Mucosa of descending colon (tissue), 3 donors: ENCODE measurements at regions not wholly inside any gene's neighbourhood (a gene's known extent, or its start where the extent isn't known, plus 50 kb on each side); places are given as distances from the start of the nearest gene placed in this dataset.

Experiments
- ATAC-seq: fragments of 200-7000 bp; cut with Tn5 transposase; one replicate; pipeline ENCODE4 v1.9.1; 2020; ENCODE audit warnings: mild to moderate bottlenecking, moderate library complexity
- DNase-seq, 3 donors: peaks; one replicate each; pipeline ENCODE4 v3.0.0-alpha.2; 2020
- H3K36me3 ChIP-seq: fragments of 200-600 bp; one replicate; pipeline ENCODE4 v1.8.0; 2021; ENCODE audit warnings: low read depth, mild to moderate bottlenecking
- H3K4me1 ChIP-seq: fragments of 200-600 bp; one replicate; pipeline ENCODE4 v1.8.0; 2021; ENCODE audit warnings: low read depth, mild to moderate bottlenecking
- H3K4me3 ChIP-seq: fragments of 200-600 bp; one replicate; pipeline ENCODE4 v1.8.0; 2021; ENCODE audit warnings: mild to moderate bottlenecking
- H3K9me3 ChIP-seq: fragments of 200-600 bp; one replicate; pipeline ENCODE4 v1.8.0; 2021; ENCODE audit warnings: mild to moderate bottlenecking
- intact Hi-C, 2 donors: fragments of 100-400 bp; cut with DNase I in 1 of 2; cut with micrococcal nuclease in 1 of 2; formaldehyde crosslinking; loops; one replicate each; pipeline versions ENCODE4 v1.11.0 to v1.11.1; 2022; cut with DNase I, micrococcal nuclease
- TF ChIP-seq, protein P1 (sequence below): fragments of 200-600 bp; IDR thresholded peaks from one replicate; pipeline ENCODE4 v1.8.0; 2022; ENCODE audit warnings: antibody characterized with exemption, mild to moderate bottlenecking
- donor health status: DM: no; HTN: no; CAD: no; lungs with moderate emphysema.
- donor health status: DM: no; HTN: no; CAD: no.
- donor health status: DM: no; HTN: yes; CAD: no.

DNA sequence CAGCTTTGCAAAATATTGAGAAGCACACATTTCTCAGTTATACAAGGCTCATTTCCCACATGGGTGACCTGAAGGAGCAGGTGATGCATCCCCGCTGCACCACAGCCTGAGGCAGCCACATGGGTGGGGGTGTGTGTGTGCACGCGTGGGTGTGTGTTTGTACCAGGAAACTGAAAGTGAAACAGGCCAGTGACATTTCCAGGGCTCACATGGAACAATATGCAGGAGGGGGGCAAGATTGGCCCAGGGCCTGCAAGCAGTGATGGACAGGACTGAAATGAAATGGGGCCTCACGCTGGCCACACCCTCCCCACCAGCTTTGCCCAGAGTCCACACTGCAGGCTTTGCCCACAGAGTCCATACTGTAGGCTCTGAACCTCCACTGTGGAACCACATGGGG is 154.2 kb upstream of the PARP11 start:
- ATAC-seq, result peak; percentile 38
- DNase-seq, result peak in 2 of 3 donors; percentile 37 to 67
- intact Hi-C loops, result no loop called here
- Histone ChIP-seq H3K4me1 (peaks cover 12% of the 10 kb centered on the region), H3K9me3 (no peaks in the 10 kb centered on the region), H3K4me3 (no peak overlapping the region), H3K36me3 (no peaks in the 10 kb centered on the region)
- TF ChIP-seq, protein P1, sequence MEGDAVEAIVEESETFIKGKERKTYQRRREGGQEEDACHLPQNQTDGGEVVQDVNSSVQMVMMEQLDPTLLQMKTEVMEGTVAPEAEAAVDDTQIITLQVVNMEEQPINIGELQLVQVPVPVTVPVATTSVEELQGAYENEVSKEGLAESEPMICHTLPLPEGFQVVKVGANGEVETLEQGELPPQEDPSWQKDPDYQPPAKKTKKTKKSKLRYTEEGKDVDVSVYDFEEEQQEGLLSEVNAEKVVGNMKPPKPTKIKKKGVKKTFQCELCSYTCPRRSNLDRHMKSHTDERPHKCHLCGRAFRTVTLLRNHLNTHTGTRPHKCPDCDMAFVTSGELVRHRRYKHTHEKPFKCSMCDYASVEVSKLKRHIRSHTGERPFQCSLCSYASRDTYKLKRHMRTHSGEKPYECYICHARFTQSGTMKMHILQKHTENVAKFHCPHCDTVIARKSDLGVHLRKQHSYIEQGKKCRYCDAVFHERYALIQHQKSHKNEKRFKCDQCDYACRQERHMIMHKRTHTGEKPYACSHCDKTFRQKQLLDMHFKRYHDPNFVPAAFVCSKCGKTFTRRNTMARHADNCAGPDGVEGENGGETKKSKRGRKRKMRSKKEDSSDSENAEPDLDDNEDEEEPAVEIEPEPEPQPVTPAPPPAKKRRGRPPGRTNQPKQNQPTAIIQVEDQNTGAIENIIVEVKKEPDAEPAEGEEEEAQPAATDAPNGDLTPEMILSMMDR, result no peak

- TF ChIP-seq, protein P1, result no peak
- intact Hi-C loops, result no loop called here
- Histone ChIP-seq H3K36me3 (no peaks in the 10 kb centered on the region), H3K9me3 (no peaks in the 10 kb centered on the region), H3K4me1 (peaks cover 8% of the 10 kb centered on the region), H3K4me3 (no peak overlapping the region)
- DNase-seq, result no peak
- ATAC-seq, result no peak
Measured at GRCh38 chr12:4026517-4026916, 153.3 kb upstream of the PARP11 start.

DNA sequence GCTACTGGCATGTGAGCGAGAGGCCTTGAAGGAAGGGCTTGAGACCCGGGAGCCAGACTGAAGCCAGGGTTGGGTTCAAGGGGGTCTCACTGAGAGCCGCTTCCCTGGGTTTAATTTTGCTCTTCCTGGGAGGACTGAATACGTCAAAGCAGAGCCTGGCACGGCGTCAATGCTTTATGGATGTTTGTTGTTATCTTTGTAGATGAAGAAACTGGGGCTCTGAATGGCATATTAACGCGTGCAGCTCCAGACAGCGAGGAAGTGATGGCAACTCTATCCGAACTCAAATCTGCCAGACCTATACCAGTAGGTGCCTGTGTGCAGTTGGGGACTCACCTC is 152.8 kb upstream of the PARP11 start:
- no peaks in the 10 kb centered on the region for H3K9me3 ChIP-seq
- TF ChIP-seq, protein P1, result no peak
- ATAC-seq (no peak), DNase-seq (peak in 1 of 3 donors; percentile 50)
- intact Hi-C loops, result no loop called here
- no peak overlapping the region for H3K4me3 ChIP-seq
- H3K4me1 ChIP-seq, result peaks cover 5% of the 10 kb centered on the region
- H3K36me3 ChIP-seq, result no peaks in the 10 kb centered on the region

- TF ChIP-seq, protein P1, result no peak
- no peak for ATAC-seq
- DNase-seq, result no peak
- intact Hi-C loops, result no loop called here
- Histone ChIP-seq H3K4me1 (peaks cover 5% of the 10 kb centered on the region), H3K4me3 (no peak overlapping the region), H3K36me3 (no peaks in the 10 kb centered on the region), H3K9me3 (no peaks in the 10 kb centered on the region)
Measured at GRCh38 chr12:4025181-4026019, 152.2 kb upstream of the PARP11 start.

- no peak overlapping the region for H3K4me3 ChIP-seq
- no peaks in the 10 kb centered on the region for H3K9me3 ChIP-seq
- DNase-seq (no peak), ATAC-seq (no peak)
- intact Hi-C loops, result no loop called here
- peaks cover 5% of the 10 kb centered on the region for H3K4me1 ChIP-seq
- TF ChIP-seq, protein P1, result no peak
- no peaks in the 10 kb centered on the region for H3K36me3 ChIP-seq
Measured at GRCh38 chr12:4024701-4025100, 151.5 kb upstream of the PARP11 start.
